Keratinocyte (primary cell): ENCODE measurements at regions not wholly inside any gene's neighbourhood (a gene's known extent, or its start where the extent isn't known, plus 50 kb on each side); places are given as distances from the start of the nearest gene placed in this dataset.

Experiments used
- DNase-seq: peaks from one replicate; pipeline ENCODE4 v3.0.0-alpha.2; 2011; ENCODE audit warnings: low read depth, missing footprints, low spot score
- FAIRE-seq: peaks from 2 replicates; lab custom pipeline; 2011; peaks lifted over from hg19 to GRCh38; lab: Jason Lieb, UNC
- H2AFZ ChIP-seq: 2 replicates; pipeline ENCODE4 v1.6.0; 2012; ENCODE audit warnings: low read length, control low read depth, inconsistent platforms; ENCODE audit not compliant: control insufficient read depth
- H3K27ac ChIP-seq: 2 replicates; pipeline ENCODE4 v1.5.1; 2011; ENCODE audit warnings: low read length; ENCODE audit not compliant: control insufficient read depth, insufficient read depth
- H3K27me3 ChIP-seq: 3 replicates; pipeline ENCODE4 v1.6.0; 2011; ENCODE audit warnings: low read length; ENCODE audit not compliant: control insufficient read depth, insufficient read depth; ENCODE audit errors: extremely low read depth
- H3K36me3 ChIP-seq, 2 experiments: 2 replicates in 1 of 2; 3 replicates in 1 of 2; pipeline ENCODE4 v1.5.1; 2011; ENCODE audit warnings: low read length in 2 of 2, mild to moderate bottlenecking in 1 of 2; ENCODE audit not compliant: control insufficient read depth in 2 of 2, insufficient read depth in 2 of 2; ENCODE audit errors: extremely low read depth in 1 of 2
- H3K4me1 ChIP-seq: 3 replicates; pipeline ENCODE4 v1.5.1; 2011; ENCODE audit warnings: low read length; ENCODE audit not compliant: control insufficient read depth, insufficient read depth; ENCODE audit errors: extremely low read depth
- H3K4me2 ChIP-seq: 3 replicates; pipeline ENCODE4 v1.6.0; 2011; ENCODE audit warnings: low read depth, low read length; ENCODE audit not compliant: control insufficient read depth, insufficient read depth; ENCODE audit errors: extremely low read depth
- H3K4me3 ChIP-seq, 3 experiments: fragments of 200-600 bp in 1 of 3; sonication (generic) in 1 of 3; 2 replicates in 2 of 3; 3 replicates in 1 of 3; pipeline ENCODE4 v1.5.1; 2011 to 2016; ENCODE audit warnings: low read length in 3 of 3, mild to moderate bottlenecking in 3 of 3, control low read depth in 2 of 3, inconsistent platforms in 1 of 3, low read depth in 1 of 3, mixed read lengths in 1 of 3, mixed run types in 1 of 3, moderate library complexity in 1 of 3; ENCODE audit not compliant: control insufficient read depth in 2 of 3, insufficient read depth in 2 of 3; ENCODE audit errors: extremely low read depth in 1 of 3
- H3K79me2 ChIP-seq: 2 replicates; pipeline ENCODE4 v1.6.0; 2012; ENCODE audit warnings: low read length; ENCODE audit not compliant: control insufficient read depth, insufficient read depth
- H3K9ac ChIP-seq: 3 replicates; pipeline ENCODE4 v1.6.0; 2011; ENCODE audit warnings: low read length; ENCODE audit not compliant: control insufficient read depth, insufficient read depth; ENCODE audit errors: extremely low read depth
- H3K9me1 ChIP-seq: 3 replicates; pipeline ENCODE4 v1.6.0; 2011; ENCODE audit warnings: low read length; ENCODE audit not compliant: control insufficient read depth, insufficient read depth; ENCODE audit errors: extremely low read depth
- H3K9me3 ChIP-seq: 2 replicates; pipeline ENCODE4 v1.5.1; 2012; ENCODE audit warnings: low read depth, low read length; ENCODE audit not compliant: control insufficient read depth
- H4K20me1 ChIP-seq: 3 replicates; pipeline ENCODE4 v1.6.0; 2011; ENCODE audit warnings: low read length; ENCODE audit not compliant: control insufficient read depth, insufficient read depth; ENCODE audit errors: extremely low read depth
- EZH2 ChIP-seq: IDR thresholded peaks from one replicate; pipeline ENCODE4 v1.6.1; 2012; ENCODE audit warnings: inconsistent platforms, mild to moderate bottlenecking, low read length, moderate library complexity
- dilution Hi-C: fragments of 300-500 bp; cut with MboI; formaldehyde crosslinking; loops from one replicate; pipeline ENCODE4 v1.7.0; 2020; ENCODE audit warnings: low sequenced_read_pairs; ENCODE audit not compliant: extremely low pct_ligation_motif_present
- TF ChIP-seq, protein P1 (sequence below), 3 experiments: IDR thresholded peaks in 1 of 3; conservative IDR thresholded peaks in 1 of 3; optimal IDR thresholded peaks in 1 of 3; 2 replicates in 2 of 3; 3 replicates in 1 of 3; pipeline versions ENCODE3 to v1.5.1; 2011; ENCODE audit warnings: low read length in 3 of 3, mild to moderate bottlenecking in 3 of 3, moderate library complexity in 2 of 3, control low read depth in 1 of 3, inconsistent platforms in 1 of 3; ENCODE audit not compliant: insufficient read depth in 2 of 3; ENCODE audit errors: extremely low read depth in 1 of 3

DNA sequence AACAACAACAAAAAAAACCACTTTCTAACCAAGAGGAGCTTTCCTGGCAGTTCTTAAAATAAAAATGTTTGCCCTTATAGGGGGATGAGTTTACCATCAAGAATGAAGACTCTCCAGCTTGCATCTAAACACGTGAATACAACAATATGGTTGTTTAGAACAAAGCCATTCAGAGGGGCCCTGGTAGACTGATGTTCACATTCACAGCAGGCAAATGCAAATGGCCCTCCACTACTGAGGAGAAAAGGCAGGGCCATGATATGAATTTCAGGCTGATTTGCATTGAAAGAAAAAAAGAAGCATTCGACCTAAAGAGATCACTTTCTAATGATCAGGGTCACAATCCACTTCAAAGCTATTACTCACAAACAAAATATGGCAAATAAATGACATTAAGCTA lies 65.3 kb upstream of the OTOS start:
- Histone ChIP-seq H2AFZ (no peak overlapping the region), H3K36me3 (no peaks in the 10 kb centered on the region), H3K9ac (no peak overlapping the region), H3K4me3 (no peak overlapping the region), H3K27me3 (peaks cover 71% of the 10 kb centered on the region), H4K20me1 (no peaks in the 10 kb centered on the region), H3K4me2 (no peak overlapping the region), H3K4me1 (peaks cover 13% of the 10 kb centered on the region), H3K79me2 (no peaks in the 10 kb centered on the region), H3K9me1 (no peaks in the 10 kb centered on the region), H3K27ac (no peak overlapping the region), H3K9me3 (peaks cover 4% of the 10 kb centered on the region)
- no peak for FAIRE-seq
- dilution Hi-C loops = no loop called here
- TF ChIP-seq, protein P1, sequence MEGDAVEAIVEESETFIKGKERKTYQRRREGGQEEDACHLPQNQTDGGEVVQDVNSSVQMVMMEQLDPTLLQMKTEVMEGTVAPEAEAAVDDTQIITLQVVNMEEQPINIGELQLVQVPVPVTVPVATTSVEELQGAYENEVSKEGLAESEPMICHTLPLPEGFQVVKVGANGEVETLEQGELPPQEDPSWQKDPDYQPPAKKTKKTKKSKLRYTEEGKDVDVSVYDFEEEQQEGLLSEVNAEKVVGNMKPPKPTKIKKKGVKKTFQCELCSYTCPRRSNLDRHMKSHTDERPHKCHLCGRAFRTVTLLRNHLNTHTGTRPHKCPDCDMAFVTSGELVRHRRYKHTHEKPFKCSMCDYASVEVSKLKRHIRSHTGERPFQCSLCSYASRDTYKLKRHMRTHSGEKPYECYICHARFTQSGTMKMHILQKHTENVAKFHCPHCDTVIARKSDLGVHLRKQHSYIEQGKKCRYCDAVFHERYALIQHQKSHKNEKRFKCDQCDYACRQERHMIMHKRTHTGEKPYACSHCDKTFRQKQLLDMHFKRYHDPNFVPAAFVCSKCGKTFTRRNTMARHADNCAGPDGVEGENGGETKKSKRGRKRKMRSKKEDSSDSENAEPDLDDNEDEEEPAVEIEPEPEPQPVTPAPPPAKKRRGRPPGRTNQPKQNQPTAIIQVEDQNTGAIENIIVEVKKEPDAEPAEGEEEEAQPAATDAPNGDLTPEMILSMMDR (optimal IDR thresholded peaks at IDR 0.05 in 1 of 3, IDR thresholded peaks at IDR 0.05 in 1 of 3, conservative IDR thresholded peaks at IDR 0.05 in 1 of 3; ENCODE audit: extremely low read depth in 1 of 3, insufficient read depth in 2 of 3, low read length in 3 of 3) = no peak
- TF ChIP-seq EZH2 = no peak
- no peak for DNase-seq

DNA sequence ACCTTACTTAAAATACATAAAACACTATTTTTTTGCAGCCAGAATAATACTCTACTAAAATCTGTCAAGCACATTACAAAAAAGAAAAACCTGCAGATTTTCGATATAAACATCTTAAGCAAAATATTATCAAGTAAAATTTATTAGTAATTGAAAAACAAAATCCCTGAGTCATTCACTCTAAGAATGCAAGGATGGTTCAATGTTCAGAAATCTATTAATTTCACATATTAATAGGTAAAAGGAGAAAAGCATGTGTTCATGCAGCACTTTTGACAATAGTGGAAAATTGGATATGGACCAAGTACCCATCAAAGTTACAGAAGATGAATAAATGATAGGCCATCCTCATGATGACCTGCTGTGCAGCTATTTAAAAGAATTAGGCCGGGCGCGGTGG lies 66.2 kb upstream of the OTOS start:
- no peaks in the 10 kb centered on the region for H3K79me2 ChIP-seq
- H3K4me2 ChIP-seq = no peak overlapping the region
- no peak for DNase-seq
- dilution Hi-C loops = no loop called here
- H3K4me3 ChIP-seq = no peak overlapping the region
- no peaks in the 10 kb centered on the region for H3K9me1 ChIP-seq
- H3K27me3 ChIP-seq = peaks cover 70% of the 10 kb centered on the region
- no peaks in the 10 kb centered on the region for H3K36me3 ChIP-seq
- no peak for TF ChIP-seq EZH2
- TF ChIP-seq, protein P1 (optimal IDR thresholded peaks at IDR 0.05 in 1 of 3, IDR thresholded peaks at IDR 0.05 in 1 of 3, conservative IDR thresholded peaks at IDR 0.05 in 1 of 3; ENCODE audit: extremely low read depth in 1 of 3, insufficient read depth in 2 of 3, low read length in 3 of 3) = no peak
- no peak for FAIRE-seq
- no peak overlapping the region for H3K27ac ChIP-seq
- peaks cover 13% of the 10 kb centered on the region for H3K4me1 ChIP-seq
- H3K9ac ChIP-seq = no peak overlapping the region
- peaks cover 4% of the 10 kb centered on the region for H3K9me3 ChIP-seq
- H2AFZ ChIP-seq = no peak overlapping the region
- H4K20me1 ChIP-seq = no peaks in the 10 kb centered on the region
